Panc1 (cell line): ENCODE measurements at regions not wholly inside any gene's neighbourhood (a gene's known extent, or its start where the extent isn't known, plus 50 kb on each side); places are given as distances from the start of the nearest gene placed in this dataset.

Experiments used
- CTCF ChIP-seq: fragments of 450-650 bp; IDR thresholded peaks from 2 replicates; pipeline ENCODE4 v1.5.1; 2017; ENCODE audit warnings: mild to moderate bottlenecking
- POLR2AphosphoS5 ChIP-seq: IDR thresholded peaks from 2 replicates; pipeline ENCODE4 v1.6.1; 2012; ENCODE audit warnings: mild to moderate bottlenecking, low read depth, low read length, moderate library complexity
- TCF7L2 ChIP-seq: IDR thresholded peaks from 2 replicates; pipeline ENCODE4 v1.6.1; 2011; ENCODE audit warnings: mild to moderate bottlenecking, low read depth, low read length, inconsistent platforms

- no peak for TF ChIP-seq POLR2AphosphoS5
- no peak for TF ChIP-seq CTCF
- TF ChIP-seq TCF7L2: no peak
These were observed 116.9 kb upstream of the EDNRB start for GRCh38 chr13:78035500-78035899.
